T-helper 2 cell treated with Interferon-gamma antibody and Interleukin-4, amounts not matched to agents 100 ng/mL and 5 ng/mL, for 36 hours (primary cell): ENCODE measurements at regions not wholly inside any gene's neighbourhood (a gene's known extent, or its start where the extent isn't known, plus 50 kb on each side); places are given as distances from the start of the nearest gene placed in this dataset.

Experiments used
- intact Hi-C: fragments of 100-400 bp; cut with micrococcal nuclease; formaldehyde crosslinking; loops from one replicate; pipeline ENCODE4 v1.15.1; 2023

DNA sequence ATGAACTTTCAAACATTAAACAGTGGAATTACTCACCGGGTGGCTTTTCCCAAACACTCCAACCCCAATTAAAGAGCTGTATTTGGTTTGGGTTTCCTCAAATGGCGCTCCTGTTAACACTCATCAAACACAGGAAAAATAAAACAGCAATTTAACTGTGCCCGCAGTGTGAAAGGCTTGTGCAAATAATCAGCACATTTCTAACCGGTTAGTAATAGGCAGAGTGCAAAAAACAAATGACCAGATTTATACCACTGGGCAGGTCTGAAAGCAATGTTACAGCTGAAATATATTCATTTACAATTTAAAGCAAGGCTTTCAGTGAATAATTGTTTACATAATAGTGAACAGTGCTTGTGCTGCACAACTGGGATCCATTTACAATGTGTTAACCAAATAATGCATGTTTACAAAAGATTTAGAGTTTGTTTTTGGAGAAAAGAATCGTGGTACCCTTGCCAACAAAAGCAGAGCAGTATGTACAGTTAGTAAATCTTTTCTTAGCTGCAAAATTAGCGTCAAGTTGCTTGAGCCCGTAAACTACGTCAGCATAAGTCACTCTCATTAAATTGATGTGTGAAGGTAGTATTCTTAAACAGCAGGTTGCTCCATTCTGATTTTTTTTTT lies 662.9 kb upstream of the ZNF608 start:
- intact Hi-C loops, result no loop called here

DNA sequence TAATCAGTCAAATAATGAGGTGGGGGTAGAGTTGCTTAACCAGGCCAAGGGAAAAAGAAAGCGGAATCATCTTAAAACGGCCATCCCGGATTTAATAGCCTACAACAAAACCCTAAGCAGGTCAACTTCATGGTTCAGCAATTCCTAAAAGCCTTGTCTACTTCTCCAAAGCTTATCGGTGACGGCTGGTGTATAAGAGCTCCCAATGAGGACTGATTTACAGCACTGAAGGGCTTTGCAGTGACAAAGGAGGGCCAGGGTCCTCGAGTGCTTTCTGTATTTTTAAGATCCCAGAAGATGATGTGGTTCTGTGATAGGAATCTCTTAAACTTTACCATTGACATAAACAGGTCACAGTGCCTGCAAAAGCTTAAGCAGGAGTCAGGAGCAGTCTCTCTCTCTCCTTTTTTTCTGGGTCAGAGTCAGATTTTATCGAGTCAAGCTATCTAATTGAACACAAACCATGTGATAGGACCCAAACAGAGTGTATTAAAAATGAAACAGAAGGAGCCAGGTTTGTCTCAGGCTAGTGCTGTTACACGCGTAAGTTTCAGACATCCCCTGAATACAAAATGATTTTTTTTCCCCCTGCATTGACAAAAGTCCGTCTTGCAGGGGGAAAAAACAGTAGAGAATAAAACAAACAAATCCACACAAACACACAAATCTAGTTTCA lies 663.6 kb upstream of the ZNF608 start:
- intact Hi-C loops, result no loop called here

DNA sequence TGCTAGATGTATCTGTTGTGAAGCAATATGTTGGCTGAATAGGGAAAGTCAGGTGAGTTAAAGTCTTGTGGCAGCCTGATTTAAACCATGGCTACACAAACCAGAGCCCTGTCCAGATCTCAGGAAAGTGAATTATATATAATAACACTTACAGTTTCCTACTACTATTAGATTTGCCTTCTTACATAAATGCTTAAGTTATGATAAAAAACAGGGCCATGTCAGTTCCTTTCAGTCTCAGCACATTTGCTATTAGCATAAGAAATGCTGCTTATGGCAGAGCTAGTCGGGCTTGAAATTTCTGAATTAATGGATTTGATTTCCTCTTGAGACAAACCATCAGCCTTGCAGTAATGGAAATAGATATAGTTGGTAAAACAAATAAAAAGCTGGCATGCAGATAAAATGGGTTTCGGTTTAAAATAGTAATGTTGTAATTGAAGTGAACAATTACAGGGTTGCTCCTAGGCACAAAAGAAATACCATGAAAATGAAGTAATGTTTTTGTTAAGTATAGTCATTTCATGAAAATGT lies 664.2 kb upstream of the ZNF608 start:
- intact Hi-C loops, result no loop called here

DNA sequence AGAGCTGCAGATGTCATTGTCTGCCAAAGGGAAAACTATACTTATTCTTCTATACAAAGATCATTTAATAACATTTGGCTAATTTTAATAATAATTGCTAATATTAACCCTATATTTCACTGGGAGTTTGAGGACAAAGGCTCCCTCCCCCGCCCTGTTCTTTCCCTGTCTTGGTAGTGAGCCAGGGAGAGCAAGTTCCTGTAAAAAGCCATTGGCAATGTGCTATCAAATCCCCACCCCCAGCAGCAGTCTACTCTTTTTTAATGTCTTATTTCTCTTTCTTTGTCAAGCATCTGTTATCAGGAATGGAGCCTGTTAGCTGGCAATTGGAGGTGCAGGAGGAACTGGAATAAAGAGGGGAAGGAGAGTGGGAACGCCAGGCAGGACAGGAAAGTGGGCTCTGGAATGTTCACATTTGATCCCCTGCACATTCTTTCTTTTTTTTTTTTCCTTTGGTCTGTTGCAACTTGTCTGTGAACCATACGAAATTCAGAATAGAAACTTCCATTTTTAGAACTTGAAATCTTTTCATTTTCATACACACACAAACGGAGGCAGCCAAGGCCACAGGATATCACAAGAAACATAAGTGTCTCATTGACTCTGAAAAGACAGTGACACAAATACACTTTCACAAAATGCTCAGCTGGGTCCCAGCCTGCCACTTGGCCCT lies 664.8 kb upstream of the ZNF608 start:
- intact Hi-C loops, result no loop called here

DNA sequence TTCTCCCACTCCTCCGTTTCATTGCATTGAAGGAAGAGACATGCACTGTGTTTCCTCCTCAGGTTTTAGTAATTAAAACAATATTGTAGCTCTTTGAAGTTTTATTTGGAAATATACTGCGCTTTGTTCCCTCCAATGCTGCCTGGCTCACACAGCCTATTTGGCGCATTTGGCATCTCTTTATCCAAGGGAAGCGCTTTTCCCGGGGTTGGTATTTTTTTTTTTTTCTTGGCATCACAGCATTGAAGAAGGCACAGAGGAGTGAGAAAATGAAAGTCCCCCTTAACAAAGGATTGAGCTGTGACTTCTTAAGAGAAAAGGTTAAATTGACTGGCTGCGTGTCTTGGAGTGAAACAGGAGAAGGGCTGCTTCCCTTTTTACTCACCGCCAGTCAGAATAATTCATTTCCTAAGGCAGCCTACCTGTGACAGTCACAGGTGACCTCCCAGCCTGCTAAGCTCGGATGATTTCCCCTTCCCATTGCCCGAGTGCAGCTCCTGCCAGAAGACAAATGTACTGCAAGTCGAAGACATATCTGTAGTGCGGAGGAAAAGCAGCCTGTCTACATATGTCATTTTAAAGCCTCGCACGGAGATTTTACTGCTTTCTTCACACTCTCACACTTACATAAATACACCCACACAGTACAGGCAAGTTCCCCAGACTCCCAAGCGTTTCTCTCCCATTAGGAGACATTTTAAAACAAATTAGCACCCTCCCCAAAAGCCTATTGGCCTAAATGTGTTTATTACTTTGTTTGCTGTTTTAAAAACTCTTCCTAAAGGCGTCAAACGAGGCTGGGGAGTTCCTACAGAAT lies 665.5 kb upstream of the ZNF608 start:
- intact Hi-C loops, result no loop called here

DNA sequence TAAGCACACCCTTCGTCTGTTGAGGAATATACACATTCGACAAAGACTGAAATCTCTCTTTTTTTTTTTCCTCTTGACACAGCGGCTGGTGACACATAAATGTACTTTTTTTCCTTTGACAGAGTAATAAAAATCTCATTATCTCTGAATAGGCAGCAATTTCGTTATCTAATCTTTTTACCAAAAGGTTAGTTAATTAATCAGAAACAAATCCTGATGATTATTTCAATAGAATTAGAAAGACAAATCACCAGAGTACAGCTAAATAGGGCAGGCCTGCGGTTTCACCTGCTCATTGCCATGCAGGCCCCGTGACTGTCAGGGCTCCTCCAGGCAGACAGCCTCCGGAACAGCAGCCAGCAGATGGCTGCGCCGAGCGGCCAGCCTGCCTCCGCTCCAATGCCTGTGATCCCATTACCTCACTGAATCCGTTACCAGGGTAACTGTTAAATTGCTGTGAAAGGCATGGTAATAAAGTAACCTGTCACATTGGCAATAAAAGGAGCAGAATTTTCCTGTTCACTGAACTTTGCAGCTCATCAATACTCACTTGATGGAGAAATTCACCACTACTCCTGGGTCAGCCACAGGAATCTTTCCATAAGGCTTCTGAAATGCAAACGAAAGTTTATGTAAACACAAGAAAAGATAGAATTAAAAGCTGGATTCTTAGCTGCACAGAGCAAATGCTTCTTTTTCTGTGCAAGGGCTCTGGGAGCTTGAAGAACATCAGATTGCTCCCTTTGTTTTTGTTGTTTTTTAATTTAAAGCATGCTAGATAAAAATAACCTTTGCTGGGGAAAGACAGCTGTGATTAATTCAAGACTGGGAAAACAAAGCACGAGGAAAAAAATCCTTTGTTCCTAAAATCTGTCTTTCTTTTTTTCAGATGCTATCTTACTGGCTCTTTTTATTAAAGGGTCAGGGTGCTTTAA lies 666.4 kb upstream of the ZNF608 start:
- intact Hi-C loops, result no loop called here

DNA sequence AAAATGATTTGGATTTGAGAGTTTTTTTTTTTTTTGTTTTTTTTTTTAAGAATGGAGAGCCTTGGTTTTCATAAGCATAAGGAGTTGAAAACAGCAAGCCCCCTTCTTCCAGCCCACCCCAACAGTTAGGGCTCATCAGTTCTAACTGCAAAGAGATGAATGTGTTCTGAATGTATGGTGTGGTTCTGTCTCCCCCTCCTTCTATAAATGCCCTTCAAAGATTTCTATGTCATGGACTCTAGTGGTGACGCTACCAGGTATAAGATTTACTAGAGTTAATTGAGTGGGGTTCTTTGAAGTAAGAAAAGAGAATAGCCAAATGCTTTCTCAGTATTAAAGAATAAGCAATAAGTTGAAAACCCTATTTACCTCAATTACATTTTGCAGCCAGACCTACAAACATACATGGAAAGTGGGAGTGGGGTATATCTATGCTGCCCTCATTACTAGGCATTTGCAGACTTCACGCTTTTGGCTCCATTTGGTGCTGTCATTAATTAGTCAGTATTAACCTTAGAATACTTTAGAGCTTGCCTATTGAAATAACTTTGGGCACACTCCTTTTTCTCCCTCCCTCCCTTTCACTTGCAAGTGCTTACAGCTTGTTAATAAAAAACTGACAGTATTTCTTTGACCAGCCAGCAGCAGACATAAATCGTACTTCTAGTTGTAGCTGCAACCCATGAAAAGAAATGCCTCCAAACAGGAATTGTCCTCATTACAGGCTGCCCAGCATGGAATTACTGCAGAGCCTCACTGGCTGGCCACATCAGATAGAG lies 667.2 kb upstream of the ZNF608 start:
- intact Hi-C loops, result no loop called here

DNA sequence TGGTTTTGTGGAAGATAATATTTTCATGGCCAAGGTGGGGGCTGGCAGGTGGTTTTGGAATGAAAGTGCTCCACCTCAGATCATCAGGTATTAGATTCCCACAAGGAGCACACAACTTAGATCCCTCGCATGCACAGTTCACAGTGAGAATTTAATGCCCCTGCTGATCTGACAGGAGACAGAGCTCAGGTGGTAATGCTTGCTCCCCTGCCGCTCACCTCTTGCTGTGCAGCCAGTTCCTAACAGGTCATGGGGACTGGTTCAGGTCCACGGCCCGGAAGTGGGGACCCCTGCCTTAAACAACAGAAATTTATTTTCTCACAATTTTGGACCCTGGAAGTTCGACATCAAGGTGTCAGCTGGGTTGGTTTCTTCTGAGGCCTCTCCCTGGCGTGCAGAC lies 668.7 kb upstream of the ZNF608 start:
- intact Hi-C loops, result no loop called here

DNA sequence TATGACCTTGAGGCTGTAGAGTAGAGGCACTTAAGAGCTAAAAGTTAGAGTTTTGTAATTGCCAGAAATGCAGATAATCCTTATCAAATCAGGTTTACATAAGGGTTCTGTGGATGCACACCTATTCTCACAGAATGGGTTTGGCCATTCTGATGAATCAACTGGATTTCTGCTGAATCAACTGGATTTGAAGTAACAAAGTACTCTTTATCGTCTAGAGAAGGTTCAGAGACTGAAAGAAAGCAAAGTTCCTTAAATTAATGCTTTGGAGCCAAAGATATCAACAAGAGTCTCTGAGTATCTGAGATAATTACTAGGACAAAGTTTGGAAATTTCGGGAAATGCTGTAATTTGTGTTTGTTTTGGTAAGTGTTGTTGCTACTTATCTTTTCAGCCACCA lies 669.6 kb upstream of the ZNF608 start:
- intact Hi-C loops, result no loop called here

DNA sequence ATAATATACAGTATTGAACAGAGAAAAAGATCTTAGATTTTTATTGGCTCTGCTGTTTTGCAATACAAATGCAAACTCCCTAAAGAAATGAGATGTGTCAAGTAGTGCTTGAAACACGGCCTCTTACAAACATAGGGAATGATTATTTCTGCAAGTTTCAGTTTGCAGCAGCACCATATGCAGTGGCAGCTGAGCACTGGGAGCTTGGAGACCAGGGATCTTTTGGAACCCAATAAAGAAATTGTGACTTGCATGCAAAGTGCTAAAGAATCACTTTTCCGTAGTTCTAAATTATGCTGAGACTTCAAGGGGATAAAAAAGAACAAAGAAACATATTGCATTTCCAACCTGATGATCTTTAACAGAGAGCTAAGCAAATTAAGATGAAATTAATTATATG lies 674.6 kb upstream of the ZNF608 start:
- intact Hi-C loops, result no loop called here

DNA sequence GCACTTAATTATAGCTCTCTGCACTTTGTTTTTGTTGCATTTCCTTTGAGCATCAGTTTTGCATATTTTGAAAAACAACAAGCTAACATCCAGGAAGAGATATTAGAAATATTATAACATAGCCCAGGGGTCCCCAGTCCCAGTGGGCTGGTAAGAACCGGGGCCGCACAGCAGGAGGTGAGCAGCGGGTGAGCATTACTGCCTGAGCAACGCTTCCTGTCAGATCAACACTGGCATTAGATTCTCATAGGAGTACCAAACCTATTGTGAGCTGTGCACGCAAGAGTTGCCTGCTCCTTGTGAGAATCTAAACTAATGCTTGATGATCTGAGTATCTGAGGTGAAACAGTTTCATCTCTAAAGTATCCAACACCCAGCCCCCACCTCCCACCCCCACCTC lies 675.9 kb upstream of the ZNF608 start:
- intact Hi-C loops, result no loop called here

DNA sequence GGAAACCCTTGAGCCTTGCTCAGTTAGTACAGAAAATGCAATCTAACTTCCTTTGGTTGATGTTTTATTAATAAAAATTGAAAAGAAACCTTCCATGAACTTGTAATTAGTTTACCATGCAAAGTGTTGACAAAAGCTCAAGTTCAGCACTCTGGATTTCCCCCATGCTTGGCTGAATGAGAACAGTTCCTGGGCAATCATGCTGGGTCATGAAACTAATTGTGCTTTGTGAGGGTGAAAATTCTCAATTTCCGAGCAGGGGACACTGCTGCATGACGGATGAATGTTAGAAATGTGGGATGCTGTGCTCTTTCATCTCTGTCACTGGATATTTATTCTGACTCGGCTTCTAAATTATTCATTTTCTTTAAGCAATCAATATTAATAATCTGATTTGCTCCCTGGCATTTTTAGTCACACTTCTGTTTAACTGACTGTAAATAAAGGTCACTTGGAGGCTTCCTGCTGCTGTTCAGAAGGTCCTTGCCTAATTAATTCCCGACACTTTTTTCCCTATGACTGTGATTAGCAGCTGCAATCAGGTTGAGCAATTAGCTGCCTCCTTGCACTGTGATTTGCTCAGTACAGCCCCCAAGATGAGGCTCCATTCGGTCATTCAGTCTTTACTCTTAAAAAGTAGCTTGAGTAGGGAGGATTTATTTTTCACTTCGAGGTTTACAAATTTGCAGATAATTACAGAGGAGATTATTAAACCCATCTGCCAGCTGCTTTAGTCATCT lies 678.1 kb upstream of the ZNF608 start:
- intact Hi-C loops, result no loop called here

DNA sequence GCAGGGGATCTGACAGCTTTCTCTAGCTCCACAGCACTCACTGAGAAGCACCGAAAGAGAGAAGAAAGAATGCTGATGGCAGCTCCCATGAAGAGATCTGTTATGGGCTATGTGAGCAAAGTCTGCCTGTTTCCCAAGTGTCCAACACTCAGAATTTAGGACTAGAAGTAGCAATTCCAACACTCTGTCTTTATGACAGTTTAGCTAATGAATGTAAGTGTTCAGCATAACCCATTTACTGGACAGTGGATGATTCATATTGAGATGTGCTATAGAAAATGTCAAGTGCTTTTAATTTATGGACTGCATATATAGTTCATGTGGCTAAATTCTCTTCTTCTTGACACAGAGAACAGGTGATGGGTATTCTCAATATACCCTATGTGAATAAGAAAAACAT lies 683.1 kb upstream of the ZNF608 start:
- intact Hi-C loops, result no loop called here

DNA sequence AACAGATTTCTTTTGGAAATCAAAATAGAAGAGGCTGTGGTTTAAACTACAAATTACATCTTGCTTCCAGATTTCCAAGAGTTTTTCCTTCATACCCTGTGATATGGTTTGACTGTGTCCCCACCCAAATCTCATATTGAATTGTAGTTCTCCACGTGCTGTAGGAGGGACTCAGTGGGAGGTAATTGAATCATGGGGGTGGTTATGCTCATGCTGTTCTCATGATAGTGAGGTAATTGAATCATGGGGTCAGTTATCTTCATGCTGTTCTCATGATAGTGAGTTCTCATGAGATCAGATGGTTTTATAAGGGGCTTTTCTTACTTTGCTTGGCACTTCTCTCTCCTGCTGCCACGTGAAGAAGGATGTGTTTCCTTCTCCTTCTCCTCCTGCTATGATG lies 687.0 kb upstream of the ZNF608 start:
- intact Hi-C loops, result no loop called here

DNA sequence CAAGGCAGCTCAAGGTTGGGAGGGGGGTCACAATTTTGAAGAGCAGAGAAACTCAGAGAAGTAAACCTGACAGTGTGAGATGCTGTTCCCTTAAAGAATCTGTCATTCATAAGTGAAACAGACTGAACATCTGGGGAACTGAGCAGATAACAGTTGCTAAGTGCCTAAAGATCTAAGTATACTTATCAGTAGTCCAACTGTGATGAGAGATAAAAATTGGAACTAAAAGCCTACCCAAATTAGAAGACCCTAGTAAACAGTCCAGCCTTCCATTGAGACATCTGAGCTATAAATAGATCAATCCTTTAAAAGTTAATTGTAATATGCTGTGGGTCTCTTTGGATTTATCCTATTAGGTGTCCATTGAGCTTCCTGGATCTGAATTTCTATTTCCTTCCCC lies 692.8 kb upstream of the ZNF608 start:
- intact Hi-C loops, result no loop called here

DNA sequence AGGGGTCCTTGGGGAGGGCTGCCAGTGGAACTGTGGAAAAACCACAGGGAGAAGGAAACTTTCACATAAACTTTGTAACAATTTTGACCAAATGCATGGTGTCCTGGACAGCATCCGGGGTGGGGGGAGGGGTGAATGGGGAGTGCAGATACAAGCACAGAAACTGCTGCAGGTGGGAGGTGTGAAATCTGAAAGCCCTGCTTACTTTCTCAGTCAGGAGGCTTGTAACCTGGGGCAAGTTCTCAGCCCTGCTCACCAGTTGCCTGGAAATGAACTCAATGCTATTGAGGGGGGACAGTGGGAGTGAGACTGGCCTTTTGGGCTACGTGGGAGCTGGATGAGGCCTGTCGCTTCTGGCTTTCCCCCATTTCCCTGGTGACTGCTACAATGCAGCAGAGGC lies 694.5 kb upstream of the ZNF608 start:
- intact Hi-C loops, result no loop called here

DNA sequence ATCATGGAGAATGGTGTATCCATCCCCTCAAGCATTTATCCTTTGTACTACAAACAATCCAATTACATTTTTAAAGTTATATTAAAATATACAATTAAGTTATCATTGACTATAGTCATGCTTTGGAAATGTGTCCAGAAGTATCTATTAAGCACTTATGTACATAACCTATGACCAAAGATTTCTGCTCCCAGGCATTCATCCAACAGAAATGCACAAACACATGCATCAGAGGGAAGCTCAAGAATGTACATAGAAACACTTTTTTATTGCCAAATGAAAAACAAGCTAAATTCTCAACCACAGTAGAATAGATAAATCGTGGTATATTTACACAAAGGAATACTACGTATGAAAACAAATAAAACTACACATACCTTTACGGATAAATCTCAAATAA lies 700.5 kb upstream of the ZNF608 start:
- intact Hi-C loops, result no loop called here

DNA sequence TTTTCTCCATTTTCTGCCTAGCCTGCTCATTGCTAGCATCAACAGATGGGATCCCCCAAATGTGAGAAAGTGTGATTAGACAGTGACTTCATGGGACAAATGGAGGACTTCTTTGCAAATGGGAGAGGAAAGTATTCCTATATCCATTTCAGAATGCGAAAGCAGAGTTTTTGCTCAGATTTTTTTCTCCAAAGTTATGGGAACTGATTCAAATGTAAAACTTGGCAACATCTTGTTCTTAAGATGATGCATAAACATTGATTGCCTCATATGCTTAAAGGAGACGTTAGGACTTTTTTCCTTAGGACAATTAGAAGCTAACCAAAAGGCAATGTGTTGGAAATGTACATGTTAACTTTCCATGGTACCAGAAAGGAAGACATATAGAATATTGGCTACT lies 704.3 kb upstream of the ZNF608 start:
- intact Hi-C loops, result no loop called here

DNA sequence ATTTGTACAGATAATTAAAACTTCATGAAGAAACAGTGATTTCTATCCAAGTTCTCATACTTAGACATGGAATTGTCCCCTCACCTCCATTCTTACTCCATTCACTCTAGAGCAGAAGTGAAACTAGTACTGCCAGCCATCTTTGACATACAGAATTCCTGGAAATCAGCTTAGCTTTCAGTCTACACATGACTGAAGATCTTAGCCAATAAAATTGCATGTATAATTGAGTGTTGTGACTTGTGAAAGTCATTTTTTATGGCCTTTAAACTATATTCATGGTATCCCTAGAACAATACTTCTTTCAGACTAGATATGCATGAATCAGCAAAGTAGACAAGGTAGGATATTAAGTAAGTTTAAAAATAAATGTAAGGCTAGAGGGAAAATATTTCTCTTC lies 705.2 kb upstream of the ZNF608 start:
- intact Hi-C loops, result no loop called here
